ENCODE measurements at regions not wholly inside any gene's neighbourhood (a gene's known extent, or its start where the extent isn't known, plus 50 kb on each side); places are given as distances from the start of the nearest gene placed in this dataset.
"Not testable (repeated sequence)": the region's sequence is repeated elsewhere in the genome, so short reads cannot be mapped to it uniquely, and the experiment has no call there.

GRCh38 chr1:5157175-5157574 is 502.8 kb downstream of the AJAP1 start:
- DNase-seq (ENCODE audit: low spot score) = no peak
- intact Hi-C loops (cut with DNase I) = no loop called here
- no peak for ATAC-seq

- intact Hi-C loops (cut with DNase I) = no loop called here
- no peak for DNase-seq (ENCODE audit: low spot score)
- ATAC-seq = no peak
Observed at GRCh38 chr1:5156416-5157120, 502.2 kb downstream of the AJAP1 start.

GRCh38 chr1:5151511-5151910 is 497.1 kb downstream of the AJAP1 start:
- ATAC-seq = no peak
- no peak for DNase-seq (ENCODE audit: low spot score)
- intact Hi-C loops (cut with DNase I) = no loop called here

GRCh38 chr1:5150191-5150590 is 495.8 kb downstream of the AJAP1 start:
- intact Hi-C loops (cut with DNase I) = no loop called here
- ATAC-seq (no peak), DNase-seq (ENCODE audit: low spot score) (no peak)

- DNase-seq (ENCODE audit: low spot score) = no peak
- intact Hi-C loops (cut with DNase I) = no loop called here
- ATAC-seq = no peak
Observed at GRCh38 chr1:5147806-5148205, 493.4 kb downstream of the AJAP1 start.

GRCh38 chr1:5142389-5142788 is 488.0 kb downstream of the AJAP1 start:
- DNase-seq (ENCODE audit: low spot score) (no peak), ATAC-seq (no peak)
- intact Hi-C loops (cut with DNase I) = no loop called here

GRCh38 chr1:5141750-5142149 is 487.3 kb downstream of the AJAP1 start:
- DNase-seq (ENCODE audit: low spot score) (no peak), ATAC-seq (no peak)
- intact Hi-C loops (cut with DNase I) = no loop called here

GRCh38 chr1:5140962-5141361 is 486.6 kb downstream of the AJAP1 start:
- DNase-seq (ENCODE audit: low spot score) (no peak), ATAC-seq (no peak)
- intact Hi-C loops (cut with DNase I) = no loop called here

GRCh38 chr1:5140136-5140535 is 485.7 kb downstream of the AJAP1 start:
- no peak for DNase-seq (ENCODE audit: low spot score)
- intact Hi-C loops (cut with DNase I) = no loop called here
- no peak for ATAC-seq

- intact Hi-C loops (cut with DNase I) = loop anchor here (5.0 kb wide), 1 partner anchor 1583 kb away; no protein-coding TSS in a partner anchor
- ATAC-seq (no peak), DNase-seq (ENCODE audit: low spot score) (no peak)
Observed at GRCh38 chr1:5129746-5130355, 475.4 kb downstream of the AJAP1 start.

- intact Hi-C loops (cut with DNase I) = loop anchor here (5.0 kb wide), 1 partner anchor 1578 kb away; no protein-coding TSS in a partner anchor
- ATAC-seq = no peak
- no peak for DNase-seq (ENCODE audit: low spot score)
Observed at GRCh38 chr1:5125208-5125607, 470.8 kb downstream of the AJAP1 start.

GRCh38 chr1:5120559-5120958 is 466.1 kb downstream of the AJAP1 start:
- ATAC-seq = no peak
- intact Hi-C loops (cut with DNase I) = no loop called here
- no peak for DNase-seq (ENCODE audit: low spot score)

GRCh38 chr1:5119366-5120234 is 465.2 kb downstream of the AJAP1 start:
- DNase-seq (ENCODE audit: low spot score) = no peak
- intact Hi-C loops (cut with DNase I) = no loop called here
- no peak for ATAC-seq

- ATAC-seq; intact Hi-C loops (cut with DNase I); DNase-seq (ENCODE audit: low spot score): not testable (repeated sequence)
Observed at GRCh38 chr1:5118771-5119170, 464.4 kb downstream of the AJAP1 start.

GRCh38 chr1:5118292-5118691 is 463.9 kb downstream of the AJAP1 start:
- intact Hi-C loops (cut with DNase I); ATAC-seq; DNase-seq (ENCODE audit: low spot score): not testable (repeated sequence)

GRCh38 chr1:5111581-5111980 is 457.2 kb downstream of the AJAP1 start:
- intact Hi-C loops (cut with DNase I) = no loop called here
- no peak for ATAC-seq
- DNase-seq (ENCODE audit: low spot score) = no peak

GRCh38 chr1:5110508-5110907 is 456.1 kb downstream of the AJAP1 start:
- no peak for ATAC-seq
- intact Hi-C loops (cut with DNase I) = no loop called here

GRCh38 chr1:5109633-5110032 is 455.2 kb downstream of the AJAP1 start:
- ATAC-seq (no peak), DNase-seq (ENCODE audit: low spot score) (no peak)
- intact Hi-C loops (cut with DNase I) = no loop called here

More at GRCh38 chr1:5110508-5110907, 456.1 kb downstream of the AJAP1 start:
- DNase-seq (ENCODE audit: low spot score) = no peak

- intact Hi-C loops (cut with DNase I) = no loop called here
- no peak for ATAC-seq
- no peak for DNase-seq (ENCODE audit: low spot score)
Observed at GRCh38 chr1:5108740-5109139, 454.3 kb downstream of the AJAP1 start.

- DNase-seq (ENCODE audit: low spot score) (no peak), ATAC-seq (no peak)
- intact Hi-C loops (cut with DNase I) = no loop called here
Observed at GRCh38 chr1:5105744-5106143, 451.3 kb downstream of the AJAP1 start.

All from sciatic nerve (tissue), 2 donors.